Caco-2 (cell line): ENCODE measurements at regions not wholly inside any gene's neighbourhood (a gene's known extent, or its start where the extent isn't known, plus 50 kb on each side); places are given as distances from the start of the nearest gene placed in this dataset.

Experiments
- BruUV-seq: library from RNA; stranded (reverse); fragments of 400-500 nt; replicated peaks from 2 replicates; lab custom pipeline; 2021; lab: Mats Ljungman, UMichigan
- CTCF ChIA-PET: fragments of 300-600 bp; sonication (Branson Sonifier 250); formaldehyde crosslinking; loops from one replicate; lab custom pipeline; 2022; ENCODE audit warnings: antibody characterized with exemption; lab: Charles Lee
- POLR2A ChIA-PET: fragments of 300-600 bp; sonication (Branson Sonifier 250); formaldehyde crosslinking; loops from one replicate; lab custom pipeline; 2022; ENCODE audit warnings: antibody characterized with exemption; lab: Charles Lee
- DNase-seq, 2 experiments: peaks; one replicate each; pipeline versions ENCODE4 v3.0.0 to v3.0.0-alpha.2; 2020 to 2022
- H3K27me3 ChIP-seq: replicated peaks from 2 replicates; pipeline ENCODE4 v1.6.0; 2011; ENCODE audit warnings: low read length; ENCODE audit not compliant: control insufficient read depth, insufficient read depth
- H3K36me3 ChIP-seq: 2 replicates; pipeline ENCODE4 v1.5.1; 2011; ENCODE audit warnings: low read length; ENCODE audit not compliant: control insufficient read depth, insufficient read depth
- H3K4me1 ChIP-seq: fragments of 250-450 bp; sonication (Bioruptor Pico); 2 replicates; pipeline ENCODE4 v1.5.1; 2020; ENCODE audit warnings: mild to moderate bottlenecking
- H3K4me3 ChIP-seq: 2 replicates; pipeline ENCODE4 v1.5.1; 2011; ENCODE audit warnings: low read depth, mild to moderate bottlenecking, control low read depth, low read length
- H3K9me3 ChIP-seq: fragments of 250-450 bp; sonication (Bioruptor Pico); 2 replicates; pipeline ENCODE4 v1.5.1; 2020; ENCODE audit warnings: mild to moderate bottlenecking, moderate library complexity
- H3K27ac Mint-ChIP-seq: one replicate; pipeline ENCODE4 v1.8.0; 2022; ENCODE audit warnings: mixed read lengths; ENCODE audit not compliant: unreplicated experiment
- H3K27me3 Mint-ChIP-seq: one replicate; pipeline ENCODE4 v1.8.0; 2022; ENCODE audit warnings: mixed read lengths; ENCODE audit not compliant: insufficient read depth, unreplicated experiment
- H3K36me3 Mint-ChIP-seq: one replicate; pipeline ENCODE4 v1.8.0; 2022; ENCODE audit warnings: mild to moderate bottlenecking, mixed read lengths; ENCODE audit not compliant: insufficient read depth, unreplicated experiment
- H3K4me1 Mint-ChIP-seq: one replicate; pipeline ENCODE4 v1.8.0; 2022; ENCODE audit warnings: low read depth, mixed read lengths; ENCODE audit not compliant: unreplicated experiment
- H3K4me3 Mint-ChIP-seq: one replicate; pipeline ENCODE4 v1.8.0; 2022; ENCODE audit warnings: mild to moderate bottlenecking, moderate library complexity, mixed read lengths; ENCODE audit not compliant: unreplicated experiment
- H3K9me3 Mint-ChIP-seq: one replicate; pipeline ENCODE4 v1.8.0; 2022; ENCODE audit warnings: mixed read lengths; ENCODE audit not compliant: unreplicated experiment
- CTCF ChIP-seq, 2 experiments: fragments of 200-600 bp in 1 of 2; IDR thresholded peaks; 1 replicate in 1 of 2; 2 replicates in 1 of 2; pipeline versions ENCODE4 v1.5.1 to v1.8.0; 2011 to 2022; ENCODE audit warnings: antibody characterized with exemption in 1 of 2, control low read depth in 1 of 2, inconsistent platforms in 1 of 2, low read depth in 1 of 2, low read length in 1 of 2, mild to moderate bottlenecking in 1 of 2, moderate library complexity in 1 of 2; ENCODE audit not compliant: insufficient read depth in 1 of 2, severe bottlenecking in 1 of 2, unreplicated experiment in 1 of 2
- intact Hi-C: fragments of 100-400 bp; cut with micrococcal nuclease; formaldehyde crosslinking; loops from one replicate; pipeline ENCODE4 v1.10.0; 2022; ENCODE audit not compliant: unreplicated experiment

GRCh38 chr7:23892019-23892418 lies 182.0 kb downstream of the STK31 start:
- H3K36me3 Mint-ChIP-seq, result no peaks in the 10 kb centered on the region
- no peak overlapping the region for H3K27ac Mint-ChIP-seq
- H3K4me1 Mint-ChIP-seq, result peaks cover 6% of the 10 kb centered on the region
- H3K4me3 Mint-ChIP-seq, result no peak overlapping the region
- ChIA-PET CTCF (no interaction called here), POLR2A (no interaction called here)
- no peaks in the 10 kb centered on the region for H3K36me3 ChIP-seq
- H3K27me3 ChIP-seq, result no peaks in the 10 kb centered on the region
- no peaks in the 10 kb centered on the region for H3K9me3 Mint-ChIP-seq
- peaks cover 19% of the 10 kb centered on the region for H3K4me1 ChIP-seq
- no peak for DNase-seq
- no peaks in the 10 kb centered on the region for H3K27me3 Mint-ChIP-seq
- intact Hi-C loops, result no loop called here
- TF ChIP-seq CTCF (IDR thresholded peaks at IDR 0.05; ENCODE audit: insufficient read depth in 1 of 2, low read depth in 1 of 2, low read length in 1 of 2, severe bottlenecking in 1 of 2, unreplicated experiment in 1 of 2), result no peak
- no peak overlapping the region for H3K4me3 ChIP-seq
- no TSS peak for BruUV-seq
- H3K9me3 ChIP-seq, result no peaks in the 10 kb centered on the region

DNA sequence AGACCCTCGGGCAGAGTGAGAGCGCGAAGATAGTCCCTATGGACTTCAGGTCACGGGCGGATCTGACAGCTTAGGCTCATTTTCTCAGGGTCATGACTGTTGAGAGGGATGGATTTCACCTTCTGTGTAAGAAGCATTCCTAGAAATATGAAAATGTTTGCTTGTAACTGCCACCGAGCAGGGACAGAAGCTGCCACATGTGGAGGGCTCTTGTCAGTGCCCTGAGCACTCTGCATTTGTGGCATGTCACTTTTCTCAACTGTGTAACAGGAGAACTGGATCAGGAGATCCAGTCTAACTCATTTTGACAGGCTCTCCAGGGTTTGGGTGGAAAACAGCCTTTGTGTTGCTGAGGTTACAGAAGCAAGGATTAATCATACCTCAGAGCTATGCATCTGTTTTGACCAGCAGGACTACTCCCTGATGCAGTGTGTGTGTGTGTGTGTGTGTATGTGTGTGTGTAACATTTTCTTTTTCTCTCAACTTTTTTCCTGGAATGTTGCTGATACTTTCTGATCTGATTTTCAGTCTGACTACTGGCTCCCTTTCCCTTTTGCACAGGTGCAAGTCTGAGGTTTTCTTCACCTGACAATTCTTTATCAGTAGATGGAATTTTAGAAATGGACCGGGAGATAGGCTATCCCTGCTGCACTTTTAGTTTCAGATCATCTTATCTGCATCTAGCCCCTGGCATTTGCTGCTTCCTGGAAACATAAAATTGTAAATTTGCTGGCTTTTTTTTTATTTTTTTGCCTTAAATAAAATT lies 183.3 kb downstream of the STK31 start:
- no peak for DNase-seq
- intact Hi-C loops, result no loop called here
- Histone ChIP-seq H3K9me3 (no peaks in the 10 kb centered on the region), H3K36me3 (no peaks in the 10 kb centered on the region), H3K27me3 (no peaks in the 10 kb centered on the region), H3K4me1 (peaks cover 19% of the 10 kb centered on the region), H3K4me3 (no peak overlapping the region)
- H3K27ac Mint-ChIP-seq, result no peak overlapping the region
- no peak overlapping the region for H3K4me3 Mint-ChIP-seq
- H3K36me3 Mint-ChIP-seq, result no peaks in the 10 kb centered on the region
- H3K27me3 Mint-ChIP-seq, result no peaks in the 10 kb centered on the region
- ChIA-PET CTCF (no interaction called here), POLR2A (no interaction called here)
- BruUV-seq, result no TSS peak
- H3K9me3 Mint-ChIP-seq, result no peaks in the 10 kb centered on the region
- TF ChIP-seq CTCF (IDR thresholded peaks at IDR 0.05; ENCODE audit: insufficient read depth in 1 of 2, low read depth in 1 of 2, low read length in 1 of 2, severe bottlenecking in 1 of 2, unreplicated experiment in 1 of 2), result no peak
- H3K4me1 Mint-ChIP-seq, result peaks cover 6% of the 10 kb centered on the region

GRCh38 chr7:23893942-23894891 lies 184.2 kb downstream of the STK31 start:
- DNase-seq, result no peak
- BruUV-seq, result no TSS peak

More at GRCh38 chr7:23893942-23894891, 184.2 kb downstream of the STK31 start:
- Histone ChIP-seq H3K4me3 (no peak overlapping the region), H3K4me1 (peaks cover 19% of the 10 kb centered on the region), H3K36me3 (no peaks in the 10 kb centered on the region), H3K27me3 (no peaks in the 10 kb centered on the region), H3K9me3 (no peaks in the 10 kb centered on the region)
- peaks cover 6% of the 10 kb centered on the region for H3K4me1 Mint-ChIP-seq
- H3K27ac Mint-ChIP-seq, result no peak overlapping the region
- H3K4me3 Mint-ChIP-seq, result no peak overlapping the region
- TF ChIP-seq CTCF (IDR thresholded peaks at IDR 0.05; ENCODE audit: insufficient read depth in 1 of 2, low read depth in 1 of 2, low read length in 1 of 2, severe bottlenecking in 1 of 2, unreplicated experiment in 1 of 2), result no peak
- CTCF ChIA-PET, result no interaction called here
- H3K27me3 Mint-ChIP-seq, result no peaks in the 10 kb centered on the region
- POLR2A ChIA-PET, result no interaction called here
- H3K9me3 Mint-ChIP-seq, result no peaks in the 10 kb centered on the region
- intact Hi-C loops, result no loop called here
- H3K36me3 Mint-ChIP-seq, result no peaks in the 10 kb centered on the region
